ENCODE measurements at regions not wholly inside any gene's neighbourhood (a gene's known extent, or its start where the extent isn't known, plus 50 kb on each side); places are given as distances from the start of the nearest gene placed in this dataset.

GRCh38 chr1:78839704-78840277 lies 166.7 kb downstream of the ADGRL4 start:
- ChIA-PET CTCF (interaction anchor here (0.6 to 3.0 kb wide), 11 partner anchors 126 to 514 kb away, joined by 3 to 39 read pairs (median 4); no protein-coding TSS in a partner anchor), POLR2A (interaction anchor here (0.7 kb wide), 1 partner anchor 624 kb away, joined by 3 read pairs; no protein-coding TSS in a partner anchor)
- no peak for TF ChIP-seq CREM (CRISPR knock-in tag; IDR thresholded peaks at IDR 0.05)
- TF ChIP-seq CTCF (IDR thresholded peaks at IDR 0.05), result peak; percentile 38; the same call in 1 of the 2 replicates
- H3K9me3 Mint-ChIP-seq, result peaks cover under 1% of the 10 kb centered on the region
- H3K27me3 Mint-ChIP-seq (ENCODE audit: low read depth), result no peaks in the 10 kb centered on the region
- no peak overlapping the region for H3K4me3 Mint-ChIP-seq
- peaks cover 9% of the 10 kb centered on the region for H3K4me1 Mint-ChIP-seq
- peaks cover under 1% of the 10 kb centered on the region; the same call in 1 of the 2 replicates for H3K36me3 Mint-ChIP-seq
- peak; percentile 16 for DNase-seq (ENCODE audit: low spot score)
- ATAC-seq, result no peak
- no peak overlapping the region for H3K27ac Mint-ChIP-seq
